GM08714 (cell line): ENCODE measurements at regions not wholly inside any gene's neighbourhood (a gene's known extent, or its start where the extent isn't known, plus 50 kb on each side); places are given as distances from the start of the nearest gene placed in this dataset.

Experiments
- H3K4me3 ChIP-seq: fragments of 200-500 bp; sonication (Bioruptor generic); 2 replicates; pipeline ENCODE4 v1.5.1; 2014; ENCODE audit warnings: mild to moderate bottlenecking, low read length, inconsistent platforms
- ZNF274 ChIP-seq: IDR thresholded peaks from 2 replicates; pipeline ENCODE4 v1.6.1; 2012; ENCODE audit warnings: mild to moderate bottlenecking, low read depth, low read length

GRCh38 chr2:198347946-198348345 lies 543.6 kb downstream of the PLCL1 start:
- TF ChIP-seq ZNF274, result no peak
- no peak overlapping the region for H3K4me3 ChIP-seq

- TF ChIP-seq ZNF274, result no peak
Measured at GRCh38 chr2:198347349-198347748, 543.0 kb downstream of the PLCL1 start.

GRCh38 chr2:198343471-198343870 lies 539.1 kb downstream of the PLCL1 start:
- H3K4me3 ChIP-seq, result no peak overlapping the region
- TF ChIP-seq ZNF274, result no peak

More at GRCh38 chr2:198347349-198347748, 543.0 kb downstream of the PLCL1 start:
- H3K4me3 ChIP-seq, result no peak overlapping the region

- no peak overlapping the region for H3K4me3 ChIP-seq
- TF ChIP-seq ZNF274, result no peak
Measured at GRCh38 chr2:198340846-198341245, 536.5 kb downstream of the PLCL1 start.

GRCh38 chr2:198339116-198339515 lies 534.7 kb downstream of the PLCL1 start:
- TF ChIP-seq ZNF274, result no peak
- H3K4me3 ChIP-seq, result no peak overlapping the region

GRCh38 chr2:198337368-198337767 lies 533.0 kb downstream of the PLCL1 start:
- H3K4me3 ChIP-seq, result no peak overlapping the region
- no peak for TF ChIP-seq ZNF274

- TF ChIP-seq ZNF274, result no peak
Measured at GRCh38 chr2:198328454-198328853, 524.1 kb downstream of the PLCL1 start.

GRCh38 chr2:198327526-198327925 lies 523.1 kb downstream of the PLCL1 start:
- no peak overlapping the region for H3K4me3 ChIP-seq
- TF ChIP-seq ZNF274, result no peak

More at GRCh38 chr2:198328454-198328853, 524.1 kb downstream of the PLCL1 start:
- no peak overlapping the region for H3K4me3 ChIP-seq

- no peak overlapping the region for H3K4me3 ChIP-seq
Measured at GRCh38 chr2:198326431-198326830, 522.0 kb downstream of the PLCL1 start.

GRCh38 chr2:198325359-198325758 lies 521.0 kb downstream of the PLCL1 start:
- no peak for TF ChIP-seq ZNF274
- H3K4me3 ChIP-seq, result no peak overlapping the region

More at GRCh38 chr2:198326431-198326830, 522.0 kb downstream of the PLCL1 start:
- no peak for TF ChIP-seq ZNF274

- TF ChIP-seq ZNF274, result no peak
- H3K4me3 ChIP-seq, result no peak overlapping the region
Measured at GRCh38 chr2:198324071-198324470, 519.7 kb downstream of the PLCL1 start.

- H3K4me3 ChIP-seq, result no peak overlapping the region
- no peak for TF ChIP-seq ZNF274
Measured at GRCh38 chr2:198322275-198322674, 517.9 kb downstream of the PLCL1 start.

- TF ChIP-seq ZNF274, result no peak
Measured at GRCh38 chr2:198321522-198322088, 517.2 kb downstream of the PLCL1 start.

GRCh38 chr2:198316852-198317396 lies 512.5 kb downstream of the PLCL1 start:
- no peak overlapping the region for H3K4me3 ChIP-seq
- TF ChIP-seq ZNF274, result no peak

More at GRCh38 chr2:198321522-198322088, 517.2 kb downstream of the PLCL1 start:
- H3K4me3 ChIP-seq, result no peak overlapping the region

- no peak overlapping the region for H3K4me3 ChIP-seq
- no peak for TF ChIP-seq ZNF274
Measured at GRCh38 chr2:198315791-198316630, 511.6 kb downstream of the PLCL1 start.

- H3K4me3 ChIP-seq, result no peak overlapping the region
- no peak for TF ChIP-seq ZNF274
Measured at GRCh38 chr2:198314559-198315153, 510.3 kb downstream of the PLCL1 start.
